Germinal center (tissue), 1 donor: ENCODE measurements at regions not wholly inside any gene's neighbourhood (a gene's known extent, or its start where the extent isn't known, plus 50 kb on each side); places are given as distances from the start of the nearest gene placed in this dataset.

ENCODE experiments used
- DNase-seq: peaks from one replicate; pipeline ENCODE4 v3.0.0; 2012; ENCODE audit warnings: mixed read lengths, low spot score

DNA sequence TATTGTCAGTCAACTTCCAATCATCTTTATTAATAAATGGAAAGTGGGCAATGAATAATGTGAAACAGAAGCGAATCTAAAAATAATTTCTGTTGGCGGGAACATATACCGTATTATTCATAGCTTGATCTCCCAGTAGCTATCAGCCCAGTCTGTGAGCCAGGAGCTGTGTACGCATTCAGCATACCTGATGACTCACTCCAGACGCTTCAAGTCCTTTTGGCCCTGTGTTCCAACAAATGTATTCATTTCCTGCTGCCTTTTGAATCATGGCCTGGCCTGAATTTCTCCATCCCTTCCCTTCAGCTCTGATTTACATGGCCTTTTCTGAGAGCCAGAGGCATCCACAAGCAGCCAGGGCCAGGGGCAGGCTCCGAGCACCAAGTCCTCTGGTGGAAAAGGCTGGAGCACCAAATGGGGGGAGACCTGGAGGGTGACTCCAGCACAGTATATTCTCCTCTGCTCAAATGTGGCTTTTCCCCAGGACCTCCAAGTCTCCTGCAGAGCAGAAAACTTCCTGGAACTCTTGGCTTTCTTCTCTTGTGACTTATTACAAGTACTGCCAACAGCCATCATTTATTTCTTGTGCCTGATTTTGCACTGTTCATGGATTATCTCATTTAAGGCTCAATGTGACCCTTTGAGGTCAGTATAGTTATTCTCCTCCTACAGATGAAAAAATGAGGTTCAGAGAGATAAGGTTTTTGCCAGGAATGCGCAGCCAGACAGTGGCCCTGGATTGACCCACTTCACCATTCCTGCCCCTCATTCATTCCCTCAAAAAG lies 108.7 kb downstream of the EN1 start:
- no peak for DNase-seq

DNA sequence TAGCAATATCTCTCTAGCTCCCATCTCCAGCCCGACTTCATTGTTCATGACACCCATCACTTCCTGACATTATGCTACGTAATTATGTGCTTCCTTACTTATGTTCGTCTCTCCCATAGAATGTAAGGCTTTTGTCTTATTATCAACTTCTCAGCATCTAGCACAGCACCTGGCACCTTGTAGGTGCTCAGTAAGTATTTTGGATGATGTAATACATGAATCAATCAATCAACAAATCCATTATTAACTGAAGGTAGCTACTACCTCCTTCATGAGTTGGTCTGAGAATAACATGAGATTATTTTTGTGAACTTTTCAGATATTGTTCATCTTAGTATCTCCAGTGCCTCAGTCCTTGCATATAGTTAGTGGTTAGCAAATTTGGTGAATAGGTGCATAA lies 109.3 kb downstream of the EN1 start:
- DNase-seq = no peak

GRCh38 chr2:118737684-118738083 lies 109.8 kb downstream of the EN1 start:
- no peak for DNase-seq

- no peak for DNase-seq
These were observed 115.0 kb downstream of the EN1 start for GRCh38 chr2:118732432-118732831.

GRCh38 chr2:118731413-118731812 lies 116.0 kb downstream of the EN1 start:
- no peak for DNase-seq

- no peak for DNase-seq
These were observed 117.0 kb downstream of the EN1 start for GRCh38 chr2:118730405-118730804.

- DNase-seq = no peak
These were observed 117.7 kb downstream of the EN1 start for GRCh38 chr2:118729760-118730159.

DNA sequence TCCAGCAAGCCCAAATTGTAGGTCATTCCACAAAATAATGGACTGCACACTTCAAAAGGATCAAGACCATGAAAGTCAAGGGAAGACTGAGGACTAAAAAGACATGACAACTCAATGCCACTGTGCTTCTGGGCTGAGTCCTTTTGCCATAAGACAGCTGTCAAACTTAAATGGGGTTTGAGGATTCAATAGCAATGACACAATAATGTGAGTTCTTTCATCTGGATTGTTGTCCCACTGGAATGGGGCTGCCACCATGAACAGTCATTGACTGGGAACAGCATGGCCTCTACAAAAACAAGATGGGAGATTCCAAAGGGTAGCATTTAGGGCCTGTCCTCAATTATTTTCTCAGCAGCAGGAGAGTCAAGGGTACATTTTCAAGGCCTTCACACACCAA lies 118.5 kb downstream of the EN1 start:
- DNase-seq = no peak

DNA sequence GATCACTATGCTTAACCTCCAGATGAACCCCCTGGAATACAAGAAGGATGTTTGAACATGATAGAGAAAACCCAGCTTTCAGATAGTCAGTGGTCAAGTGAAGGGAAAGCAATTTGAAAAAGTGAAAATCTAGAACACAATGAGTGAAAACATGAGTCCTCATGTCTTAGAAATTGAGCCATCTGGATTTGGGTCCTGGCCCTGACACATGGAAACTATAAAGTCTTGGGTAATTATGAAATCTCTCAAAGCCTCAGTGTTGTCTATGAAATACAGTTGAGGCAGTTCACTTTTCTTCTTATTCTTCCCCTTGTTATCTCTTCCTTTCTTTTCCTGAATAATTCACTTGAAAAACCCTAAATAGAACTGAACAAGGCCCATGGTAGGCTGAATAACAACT lies 120.6 kb downstream of the EN1 start:
- no peak for DNase-seq

- no peak for DNase-seq
These were observed 124.1 kb downstream of the EN1 start for GRCh38 chr2:118723394-118723793.

DNA sequence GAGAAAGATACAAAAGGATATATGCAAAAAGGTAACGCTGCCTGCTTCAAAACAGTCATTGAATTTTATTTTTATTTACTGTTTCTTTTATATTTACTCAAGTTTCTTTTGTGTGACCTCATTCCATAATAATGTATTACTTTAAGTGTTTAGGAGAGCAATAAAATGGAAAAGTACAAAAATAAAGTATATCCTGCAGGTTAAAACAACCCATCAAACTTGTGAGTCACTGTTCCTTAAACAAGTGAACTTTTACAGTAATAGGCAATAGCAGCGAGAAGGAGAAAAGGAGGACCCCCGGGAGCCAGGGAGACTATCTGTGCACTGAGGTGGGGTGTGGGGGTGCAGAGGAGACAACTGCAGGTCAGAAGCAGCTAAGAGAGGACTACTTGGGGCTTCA lies 124.5 kb downstream of the EN1 start:
- DNase-seq = no peak

DNA sequence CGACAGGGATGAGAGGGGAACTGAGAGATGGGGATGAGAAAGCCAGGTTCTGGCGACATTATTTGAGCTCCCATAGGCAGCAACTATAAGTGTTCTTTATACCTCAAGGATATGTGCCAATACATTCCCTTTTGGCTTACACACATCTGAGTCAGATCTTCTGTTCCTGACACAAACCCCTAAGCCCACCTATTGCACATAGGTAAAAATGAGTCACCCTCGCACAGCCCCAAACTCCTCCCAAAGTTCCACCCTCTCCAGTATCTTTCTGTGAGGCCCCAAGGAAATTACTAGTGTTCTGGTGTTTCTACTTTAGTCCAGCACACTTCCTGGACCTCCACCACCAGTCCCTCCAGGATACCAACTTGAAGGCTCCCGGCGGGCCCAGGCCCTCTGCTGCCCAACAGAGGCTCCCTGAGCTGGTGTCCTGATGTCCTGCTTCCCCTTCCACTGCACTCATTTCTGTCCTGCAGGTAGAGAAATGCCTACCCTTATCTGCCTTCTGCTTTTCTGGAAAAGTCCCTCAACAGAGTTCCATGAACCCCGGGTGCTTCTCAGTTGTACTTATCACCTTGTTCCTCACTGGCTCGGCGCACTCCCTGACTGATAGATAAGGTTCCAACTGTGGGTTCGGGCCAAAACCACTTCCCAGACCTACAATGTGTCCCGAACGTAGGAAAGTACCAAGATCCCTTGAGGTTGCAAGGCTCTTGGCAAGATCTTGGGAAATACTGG lies 125.5 kb downstream of the EN1 start:
- no peak for DNase-seq

DNA sequence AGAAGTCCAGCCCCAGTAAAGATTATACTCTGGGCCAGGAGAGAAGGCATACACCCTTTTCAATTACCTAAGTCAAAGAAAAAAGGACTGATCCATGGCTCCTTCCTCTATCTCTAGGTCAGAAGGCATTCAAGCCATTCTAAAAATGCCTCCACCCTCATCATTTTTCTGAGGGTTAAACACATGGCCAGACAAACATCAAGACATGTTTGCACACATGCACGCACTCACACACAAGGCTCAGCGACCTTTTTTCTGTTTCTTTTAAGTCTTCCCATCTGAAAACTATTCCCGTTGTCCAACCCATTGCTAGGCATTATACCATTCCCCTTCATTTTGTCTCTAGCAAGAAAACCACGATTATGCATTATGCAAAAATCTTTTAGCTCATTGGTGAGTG lies 126.6 kb downstream of the EN1 start:
- DNase-seq = no peak

DNA sequence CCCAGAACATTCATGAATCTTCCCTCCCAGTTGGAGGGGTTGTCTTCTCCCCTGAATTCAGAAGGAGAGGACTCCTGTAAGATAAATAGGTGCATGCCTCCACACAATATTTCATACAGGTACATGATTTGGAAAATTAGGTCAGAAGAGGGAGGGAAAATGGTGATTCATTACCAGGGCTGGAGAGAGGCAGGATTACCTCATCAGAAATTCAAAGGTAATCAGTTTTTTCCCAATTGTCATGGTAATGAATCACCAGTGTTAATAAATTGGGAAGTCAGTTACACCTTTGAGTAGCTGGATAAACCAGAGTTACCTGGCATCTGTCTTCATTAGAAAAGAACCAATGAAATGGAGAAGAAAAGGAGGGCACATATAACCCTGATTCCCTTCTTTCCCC lies 128.5 kb downstream of the EN1 start:
- no peak for DNase-seq

- no peak for DNase-seq
These were observed 131.3 kb downstream of the EN1 start for GRCh38 chr2:118716102-118716501.

GRCh38 chr2:118714118-118714517 lies 133.3 kb downstream of the EN1 start:
- DNase-seq = no peak

DNA sequence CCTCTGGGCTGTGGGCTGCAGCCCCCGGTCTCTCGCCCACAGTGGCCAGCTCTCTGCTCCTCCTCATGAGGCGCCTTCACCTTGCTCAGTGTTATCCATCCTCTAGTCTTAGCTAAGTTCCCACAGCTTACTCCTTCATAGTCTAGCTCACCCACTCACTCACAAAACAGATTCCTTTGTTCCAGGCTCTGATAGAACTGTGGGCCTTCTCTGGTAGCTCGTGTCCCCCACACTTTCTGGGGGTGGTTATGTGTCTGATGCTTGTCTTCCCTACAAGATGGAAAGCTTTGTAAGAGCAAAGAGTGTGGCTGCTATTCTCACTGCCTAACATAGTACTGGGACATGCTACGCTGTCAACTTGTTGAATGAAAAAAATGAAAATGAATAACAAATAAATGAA lies 135.8 kb downstream of the EN1 start:
- DNase-seq = no peak

GRCh38 chr2:118710481-118710880 lies 137.0 kb downstream of the EN1 start:
- DNase-seq = no peak

DNA sequence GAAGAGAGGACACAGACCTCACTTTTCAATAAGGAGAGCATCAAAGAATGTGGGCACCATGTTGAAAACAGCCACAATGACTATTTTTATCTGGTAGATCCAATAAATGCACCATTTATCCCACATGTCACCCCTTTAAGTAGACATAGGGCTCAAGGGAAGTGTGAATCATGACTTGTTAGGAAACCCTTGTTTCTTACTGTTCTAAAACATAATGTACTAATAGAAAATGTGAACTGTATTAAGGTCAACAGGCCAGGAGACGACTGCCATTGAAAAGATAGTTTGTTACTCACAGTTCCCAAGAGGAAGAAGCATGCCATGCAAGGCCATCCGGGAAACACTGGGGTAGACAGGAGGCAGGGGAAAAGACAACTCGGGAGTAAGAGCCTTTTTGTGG lies 137.7 kb downstream of the EN1 start:
- DNase-seq = no peak

DNA sequence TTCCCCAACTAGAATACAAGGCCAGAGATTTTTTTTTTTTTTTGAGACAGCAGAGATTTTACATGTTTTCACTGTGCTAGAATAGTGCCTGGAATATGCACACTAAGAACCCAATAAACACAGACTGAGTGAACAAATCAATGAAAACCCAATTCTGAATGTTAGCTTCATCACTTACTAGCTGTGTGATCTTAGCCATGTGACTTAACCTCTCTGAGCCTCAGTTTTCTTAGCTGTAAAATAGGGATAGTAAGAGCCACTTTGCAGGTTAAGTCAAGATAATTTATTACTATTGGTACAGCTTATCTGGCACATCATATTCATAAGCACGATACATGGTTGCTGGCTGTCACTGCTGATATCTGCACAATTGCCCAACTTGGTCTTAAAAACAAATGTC lies 140.6 kb downstream of the EN1 start:
- no peak for DNase-seq

GRCh38 chr2:118706371-118706770 lies 141.1 kb downstream of the EN1 start:
- no peak for DNase-seq

GRCh38 chr2:118705032-118705431 lies 142.4 kb downstream of the EN1 start:
- DNase-seq = no peak

GRCh38 chr2:118699447-118700175 lies 147.8 kb downstream of the EN1 start:
- DNase-seq = no peak
